H4 (cell line): ENCODE measurements at regions not wholly inside any gene's neighbourhood (a gene's known extent, or its start where the extent isn't known, plus 50 kb on each side); places are given as distances from the start of the nearest gene placed in this dataset.

Source experiments
- DNase-seq: peaks from one replicate; pipeline ENCODE4 v3.0.0-alpha.2; 2015; ENCODE audit warnings: low spot score

DNA sequence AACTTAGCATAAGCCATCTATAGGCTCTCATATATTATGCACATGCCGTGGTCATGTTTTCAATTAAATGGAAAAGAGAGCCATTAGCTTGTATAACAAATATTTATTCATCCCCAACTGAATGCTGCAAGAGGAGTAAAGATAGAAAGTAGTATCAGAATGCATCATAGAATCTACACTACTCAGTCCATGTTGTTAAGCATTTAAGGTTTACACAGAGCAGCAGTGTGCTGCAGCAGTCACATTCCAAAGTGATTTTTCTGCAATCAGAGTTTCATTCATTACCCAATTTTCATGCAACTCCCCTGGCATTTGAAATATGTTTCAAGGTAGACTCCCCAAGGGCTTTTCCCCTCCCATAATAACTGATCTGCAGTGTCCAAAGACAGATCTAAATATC lies 82.2 kb upstream of the LMO3 start:
- DNase-seq: no peak

DNA sequence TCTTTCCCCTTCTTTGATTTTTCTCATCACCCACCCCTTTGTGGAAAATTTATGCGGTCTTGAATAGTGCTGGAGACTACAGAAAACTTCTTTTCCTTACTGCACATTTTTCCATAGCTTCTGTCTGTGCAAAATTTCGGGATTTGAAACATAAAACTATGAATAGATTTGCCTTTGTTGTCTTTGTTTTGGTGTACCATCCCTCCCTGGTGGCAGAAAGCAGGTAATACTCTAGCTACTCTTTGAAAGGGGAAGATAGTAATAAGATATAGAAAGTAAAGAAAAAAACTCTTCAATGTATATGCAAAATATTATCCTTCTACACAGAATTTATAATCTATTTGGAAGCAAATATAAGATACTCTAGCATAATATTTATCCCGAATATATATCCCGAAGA lies 79.1 kb upstream of the LMO3 start:
- DNase-seq: no peak

GRCh38 chr12:16681196-16681595 lies 75.2 kb upstream of the LMO3 start:
- DNase-seq: no peak

GRCh38 chr12:16675438-16675837 lies 69.5 kb upstream of the LMO3 start:
- DNase-seq: no peak

- no peak for DNase-seq
Measured at GRCh38 chr12:16674885-16675284, 68.9 kb upstream of the LMO3 start.

DNA sequence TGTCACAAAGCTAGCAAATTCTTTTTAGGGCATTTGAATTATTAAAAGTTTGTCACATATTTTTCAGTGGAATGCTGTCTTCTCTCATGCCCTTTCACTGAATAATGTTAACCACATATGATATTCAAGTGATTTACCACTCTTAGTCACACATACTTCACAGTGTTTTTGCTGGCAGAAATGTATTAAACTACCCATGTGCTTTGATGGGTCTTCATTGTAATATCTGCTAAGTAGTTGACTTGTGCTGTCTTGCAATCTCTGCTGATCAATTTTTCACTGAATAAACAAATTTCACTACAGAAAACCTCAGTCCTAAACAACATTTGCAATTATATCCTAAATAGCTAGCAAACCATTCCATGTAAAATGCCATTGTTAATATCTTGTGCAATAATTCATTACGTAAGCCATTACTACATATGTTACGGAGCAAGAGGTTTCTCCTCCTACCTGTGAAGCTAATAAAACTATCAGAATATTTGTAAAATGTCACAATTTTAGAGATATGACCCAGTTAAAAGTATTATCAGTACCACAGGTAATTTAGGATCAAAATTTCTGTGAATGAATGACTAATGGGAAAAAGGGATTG lies 64.6 kb upstream of the LMO3 start:
- DNase-seq: no peak

GRCh38 chr12:16669756-16670155 lies 63.8 kb upstream of the LMO3 start:
- DNase-seq: no peak

DNA sequence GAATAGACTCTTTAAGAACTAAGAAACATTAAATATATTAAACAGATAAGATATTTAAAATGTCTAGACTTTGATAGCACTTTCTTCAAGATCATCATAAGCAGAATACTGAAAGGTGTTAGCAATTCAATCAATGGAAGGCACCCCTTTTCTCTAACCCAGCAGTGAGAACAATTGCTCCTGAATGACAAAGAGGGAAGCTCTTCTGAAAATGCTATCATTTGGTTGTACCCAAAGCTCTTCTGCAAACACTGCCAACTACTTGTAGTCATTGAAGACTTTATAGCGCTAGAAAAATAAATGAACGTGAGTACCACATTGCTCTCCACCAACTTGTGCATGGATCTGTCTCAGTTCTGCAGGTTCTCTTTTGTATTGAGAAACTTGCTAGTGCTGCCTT lies 62.2 kb upstream of the LMO3 start:
- no peak for DNase-seq

- DNase-seq: no peak
Measured at GRCh38 chr12:16658699-16659098, 52.7 kb upstream of the LMO3 start.
